ENCODE measurements at regions not wholly inside any gene's neighbourhood (a gene's known extent, or its start where the extent isn't known, plus 50 kb on each side); places are given as distances from the start of the nearest gene placed in this dataset.

DNA sequence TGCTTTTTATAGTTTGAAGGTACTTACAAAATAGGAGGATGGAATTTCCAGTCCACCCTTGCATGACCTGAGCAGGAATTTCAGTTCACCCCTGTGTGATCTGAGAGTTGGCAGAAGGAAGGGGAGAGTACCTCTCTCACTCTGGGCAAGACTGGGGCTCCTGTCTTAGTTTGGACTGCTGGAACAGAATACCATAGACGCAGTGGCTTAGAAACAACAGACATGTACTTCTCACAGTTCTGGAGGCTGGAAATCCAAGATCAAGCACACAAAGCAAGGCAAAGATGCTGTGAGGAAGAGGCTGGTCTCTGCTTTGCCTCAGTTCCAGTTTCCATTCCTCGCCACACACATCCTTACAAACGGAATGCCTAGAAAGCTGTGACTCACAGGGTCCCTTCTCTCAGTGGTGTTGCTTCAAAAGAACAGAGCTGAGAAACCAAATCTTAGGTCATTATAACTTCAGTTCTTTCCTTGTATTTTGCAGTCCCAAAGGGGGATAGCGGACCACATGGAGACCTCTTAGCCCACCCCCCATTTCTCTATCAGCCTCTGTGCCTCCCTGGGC lies 108.8 kb upstream of the HAAO start:
- TF ChIP-seq, protein P1, sequence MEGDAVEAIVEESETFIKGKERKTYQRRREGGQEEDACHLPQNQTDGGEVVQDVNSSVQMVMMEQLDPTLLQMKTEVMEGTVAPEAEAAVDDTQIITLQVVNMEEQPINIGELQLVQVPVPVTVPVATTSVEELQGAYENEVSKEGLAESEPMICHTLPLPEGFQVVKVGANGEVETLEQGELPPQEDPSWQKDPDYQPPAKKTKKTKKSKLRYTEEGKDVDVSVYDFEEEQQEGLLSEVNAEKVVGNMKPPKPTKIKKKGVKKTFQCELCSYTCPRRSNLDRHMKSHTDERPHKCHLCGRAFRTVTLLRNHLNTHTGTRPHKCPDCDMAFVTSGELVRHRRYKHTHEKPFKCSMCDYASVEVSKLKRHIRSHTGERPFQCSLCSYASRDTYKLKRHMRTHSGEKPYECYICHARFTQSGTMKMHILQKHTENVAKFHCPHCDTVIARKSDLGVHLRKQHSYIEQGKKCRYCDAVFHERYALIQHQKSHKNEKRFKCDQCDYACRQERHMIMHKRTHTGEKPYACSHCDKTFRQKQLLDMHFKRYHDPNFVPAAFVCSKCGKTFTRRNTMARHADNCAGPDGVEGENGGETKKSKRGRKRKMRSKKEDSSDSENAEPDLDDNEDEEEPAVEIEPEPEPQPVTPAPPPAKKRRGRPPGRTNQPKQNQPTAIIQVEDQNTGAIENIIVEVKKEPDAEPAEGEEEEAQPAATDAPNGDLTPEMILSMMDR (IDR thresholded peaks at IDR 0.05; ENCODE audit: extremely low read depth, missing control alignments) = no peak
- no peak for DNase-seq (ENCODE audit: low spot score)

DNA sequence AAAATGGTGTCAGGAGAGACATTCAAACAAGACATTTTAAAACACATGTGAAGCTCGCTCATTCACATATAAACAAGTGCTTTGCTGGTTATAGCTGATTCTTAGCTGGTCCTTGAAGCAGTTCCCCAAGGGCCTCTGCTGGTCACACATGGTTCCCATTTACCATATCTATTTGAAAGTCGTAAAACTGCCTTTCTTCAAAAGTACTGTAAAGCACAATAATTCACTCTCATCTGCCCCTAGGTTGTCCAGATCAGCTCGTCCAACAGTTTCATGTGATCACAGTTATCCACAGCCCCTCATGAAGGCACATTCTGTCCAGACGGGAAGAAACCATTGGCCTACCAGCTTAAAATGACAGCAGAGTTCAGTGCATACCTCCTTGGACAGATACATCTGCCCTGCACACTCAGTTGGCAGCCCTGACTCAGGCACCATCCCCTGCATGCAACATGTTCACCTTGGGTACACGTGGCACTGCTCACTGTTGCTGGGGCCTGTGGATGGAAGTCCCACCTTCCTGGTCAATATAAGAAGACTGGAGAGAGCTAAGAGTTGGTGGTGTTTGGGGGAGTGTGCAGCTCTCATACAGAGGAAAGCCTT lies 108.0 kb upstream of the HAAO start:
- DNase-seq (ENCODE audit: low spot score) = no peak
- TF ChIP-seq, protein P1 (IDR thresholded peaks at IDR 0.05; ENCODE audit: extremely low read depth, missing control alignments) = no peak

DNA sequence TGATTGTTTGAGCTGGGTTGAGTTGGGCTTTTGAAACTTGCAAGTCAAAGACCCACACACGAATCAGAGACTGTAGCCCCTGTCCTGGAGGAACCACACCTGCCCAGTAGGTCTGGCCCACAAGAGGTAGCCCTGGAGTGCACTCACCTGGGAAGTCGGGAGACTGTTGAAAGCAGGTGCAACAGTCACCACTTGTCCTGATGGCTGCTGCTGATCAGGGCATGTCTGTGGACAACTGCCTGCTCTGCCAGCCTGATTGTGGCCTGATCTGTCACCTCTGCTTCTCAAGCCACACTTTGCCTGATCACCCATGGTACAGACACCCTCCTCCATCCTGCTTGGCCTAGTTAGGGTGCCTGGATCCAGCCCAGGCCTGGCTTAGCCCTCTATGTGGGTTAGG lies 105.0 kb upstream of the HAAO start:
- TF ChIP-seq, protein P1 (IDR thresholded peaks at IDR 0.05; ENCODE audit: extremely low read depth, missing control alignments) = no peak

DNA sequence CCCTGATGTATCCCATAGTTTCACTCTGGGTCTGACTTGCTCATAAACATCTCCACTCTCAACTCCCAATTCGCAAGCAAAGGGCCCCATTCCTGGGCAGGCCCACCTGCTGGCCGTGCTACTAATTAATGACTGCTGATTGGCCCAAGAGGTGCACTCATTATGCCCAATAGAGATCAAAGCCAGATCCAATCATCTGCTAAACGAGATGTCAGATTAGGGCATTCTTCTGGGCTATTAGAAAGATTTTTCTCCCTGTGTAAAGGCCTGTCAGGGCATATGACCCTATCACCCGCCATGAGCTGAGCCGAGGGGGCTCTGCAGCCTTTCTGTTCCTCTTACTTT lies 103.4 kb upstream of the HAAO start:
- TF ChIP-seq, protein P1 (IDR thresholded peaks at IDR 0.05; ENCODE audit: extremely low read depth, missing control alignments) = no peak
- no peak for DNase-seq (ENCODE audit: low spot score)

More for the DNA sequence above, 105.0 kb upstream of the HAAO start:
- no peak for DNase-seq (ENCODE audit: low spot score)

DNA sequence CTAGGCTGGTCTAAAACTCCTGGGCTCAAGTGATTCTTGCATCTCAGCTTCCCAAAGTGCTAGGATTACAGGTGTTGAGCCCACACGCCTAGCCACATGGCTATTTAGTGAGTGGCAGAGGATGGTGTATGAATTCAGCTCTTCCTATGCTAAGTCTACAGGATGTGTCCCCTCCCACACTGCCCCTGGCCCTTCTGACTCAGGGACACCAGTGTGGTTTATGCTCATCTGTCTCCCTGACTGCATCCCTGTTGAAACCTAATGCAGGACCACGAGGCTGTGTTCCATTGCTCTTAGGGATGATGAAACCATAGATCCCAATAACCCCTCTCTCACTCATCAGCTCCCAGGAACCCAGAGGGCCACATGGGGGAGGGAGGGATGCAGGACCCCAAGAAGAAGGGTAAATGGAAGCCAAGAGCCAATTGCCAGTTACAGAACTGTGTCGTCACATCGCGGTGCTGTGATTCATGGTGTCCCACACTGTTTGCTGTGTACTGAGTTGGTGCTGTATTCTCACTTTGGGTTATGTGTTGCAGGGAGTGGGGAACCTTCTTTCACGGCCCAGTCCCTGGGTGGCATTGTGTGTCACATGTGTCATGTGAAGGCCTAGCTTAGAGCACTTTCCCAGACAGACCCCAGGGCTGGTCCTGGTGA lies 102.9 kb upstream of the HAAO start:
- DNase-seq (ENCODE audit: low spot score) = no peak
- TF ChIP-seq, protein P1 (IDR thresholded peaks at IDR 0.05; ENCODE audit: extremely low read depth, missing control alignments) = no peak

DNA sequence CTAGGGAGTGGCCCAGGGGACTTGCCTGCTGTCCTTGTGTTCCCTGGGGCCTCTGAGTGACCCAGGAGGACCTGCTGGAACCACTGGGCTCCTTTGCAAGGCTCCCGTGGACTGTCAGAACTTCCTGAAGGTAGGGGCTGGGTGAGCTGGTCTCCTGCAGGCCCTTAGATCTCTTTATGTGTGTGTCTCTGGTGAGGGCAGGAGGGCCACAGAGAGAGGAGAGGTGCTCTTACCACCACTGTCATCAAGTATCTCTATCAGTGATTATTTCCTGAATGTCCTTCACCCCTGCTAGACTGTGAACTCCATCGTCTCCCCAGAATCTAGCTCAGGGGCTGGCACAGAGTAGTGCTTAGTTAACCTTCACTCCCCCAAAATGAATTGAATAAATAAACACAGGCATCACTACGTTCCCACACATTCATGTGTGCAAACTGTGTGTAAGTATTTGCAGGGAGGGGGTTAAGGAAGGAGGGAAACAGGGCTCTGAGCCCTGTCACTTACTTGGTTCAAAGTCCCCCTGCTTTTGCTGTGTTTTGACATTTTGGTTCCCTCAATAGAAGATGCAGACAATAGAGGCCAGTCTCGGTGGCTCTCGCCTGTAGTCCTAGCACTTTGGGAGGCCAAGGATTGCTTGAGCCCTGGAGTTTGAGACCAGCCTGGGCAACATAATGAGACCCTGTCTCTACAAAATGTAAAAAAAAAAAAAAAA lies 100.8 kb upstream of the HAAO start:
- no peak for DNase-seq (ENCODE audit: low spot score)
- TF ChIP-seq, protein P1 (IDR thresholded peaks at IDR 0.05; ENCODE audit: extremely low read depth, missing control alignments) = no peak

DNA sequence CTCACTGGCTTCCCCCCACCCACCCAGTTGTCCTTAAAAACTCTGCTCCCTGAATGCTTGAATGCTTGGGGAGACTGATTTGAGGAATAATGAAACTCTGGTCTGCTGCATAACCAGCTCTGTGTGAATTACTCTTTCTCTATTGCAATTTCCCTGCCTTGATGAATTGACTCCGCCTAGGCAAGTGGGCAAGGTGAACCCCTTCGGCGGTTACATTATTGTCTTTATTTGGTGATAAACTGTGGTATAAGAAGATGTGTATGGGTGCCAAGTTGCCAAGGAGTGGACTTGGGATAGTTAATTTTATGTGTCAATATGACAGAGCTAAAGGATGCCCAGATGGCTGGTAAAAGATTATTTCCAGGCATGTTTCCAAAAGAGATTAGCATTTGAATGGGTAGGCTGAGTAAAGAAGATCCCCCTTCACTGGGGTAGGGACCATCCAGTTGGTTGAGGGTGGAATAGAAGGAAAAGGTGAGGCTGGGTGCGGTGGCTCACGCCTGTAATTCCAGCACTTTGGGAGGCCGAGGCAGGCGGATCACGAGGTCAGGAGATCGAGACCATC lies 98.5 kb upstream of the HAAO start:
- no peak for DNase-seq (ENCODE audit: low spot score)
- TF ChIP-seq, protein P1 (IDR thresholded peaks at IDR 0.05; ENCODE audit: extremely low read depth, missing control alignments) = no peak

Data from GM20000 (cell line).